HCT116 (cell line): ENCODE measurements at regions not wholly inside any gene's neighbourhood (a gene's known extent, or its start where the extent isn't known, plus 50 kb on each side); places are given as distances from the start of the nearest gene placed in this dataset.

Experiments used
- ATAC-seq: fragments of 200-7000 bp; cut with Tn5 transposase; 2 replicates; pipeline ENCODE4 v1.9.1; 2020; ENCODE audit warnings: mild to moderate bottlenecking, moderate library complexity
- BruUV-seq: library from RNA; stranded (reverse); fragments of 400-500 nt; replicated peaks from 2 replicates; lab custom pipeline; 2021; lab: Mats Ljungman, UMichigan
- CTCF ChIA-PET: fragments of 300-600 bp; sonication (Branson Sonifier 250); formaldehyde crosslinking; loops from one replicate; lab custom pipeline; 2021; ENCODE audit warnings: antibody characterized with exemption; lab: Charles Lee
- POLR2A ChIA-PET: fragments of 300-600, 350-600 bp; sonication (Branson Sonifier 250); formaldehyde crosslinking; loops from one replicate; lab custom pipeline; 2021; ENCODE audit warnings: antibody characterized with exemption; lab: Charles Lee
- RAD21 ChIA-PET, 2 experiments: fragments of 300-600 bp; sonication (Branson Sonifier 250); formaldehyde crosslinking; loops; one replicate each; lab custom pipeline; 2023; ENCODE audit warnings: low total read pairs in 2 of 2; ENCODE audit not compliant: uncharacterized antibody in 2 of 2, unreplicated experiment in 2 of 2, low non-redundant PET in 1 of 2; lab: Charles Lee
- DNase-seq: peaks from one replicate; pipeline ENCODE4 v3.0.0-alpha.2; 2010; ENCODE audit warnings: low read depth, low spot score
- H2AFZ ChIP-seq: fragments of 200-600 bp; shearing (Covaris generic), sonication (generic); 2 replicates; pipeline ENCODE4 v1.6.1; 2017; ENCODE audit warnings: low read depth, mixed run types, mixed read lengths, antibody characterized with exemption, low read length; ENCODE audit not compliant: poor library complexity, severe bottlenecking
- H3K27ac ChIP-seq: 2 replicates; pipeline ENCODE4 v1.5.1; 2012; ENCODE audit warnings: low read depth, low read length
- H3K27me3 ChIP-seq: fragments of 200-600 bp; sonication (generic); 2 replicates; pipeline ENCODE4 v1.6.1; 2016; ENCODE audit warnings: mixed run types, low read length, mixed read lengths; ENCODE audit not compliant: insufficient read depth
- H3K36me3 ChIP-seq, 2 experiments: fragments of 200-500 bp in 1 of 2; fragments of 200-600 bp in 1 of 2; sonication (Bioruptor generic) in 1 of 2; sonication (generic) in 1 of 2; 2 replicates each; pipeline versions ENCODE4 v1.5.1 to v1.6.1; 2014 to 2016; ENCODE audit warnings: low read length in 2 of 2, inconsistent platforms in 1 of 2, mixed read lengths in 1 of 2, mixed run types in 1 of 2; ENCODE audit not compliant: insufficient read depth in 2 of 2, control insufficient read depth in 1 of 2
- H3K4me1 ChIP-seq, 2 experiments: fragments of 200-600 bp in 1 of 2; sonication (generic) in 1 of 2; 2 replicates each; pipeline versions ENCODE4 v1.5.1 to v1.6.1; 2012 to 2017; ENCODE audit warnings: low read length in 2 of 2, inconsistent platforms in 1 of 2, mild to moderate bottlenecking in 1 of 2, mixed read lengths in 1 of 2, mixed run types in 1 of 2, moderate library complexity in 1 of 2; ENCODE audit not compliant: insufficient read depth in 2 of 2, control insufficient read depth in 1 of 2
- H3K4me2 ChIP-seq: fragments of 200-600 bp; sonication (generic); 2 replicates; pipeline ENCODE4 v1.6.1; 2017; ENCODE audit warnings: mixed run types, low read length, mixed read lengths
- H3K4me3 ChIP-seq, 2 experiments: fragments of 200-600 bp in 1 of 2; sonication (generic) in 1 of 2; replicated peaks in 1 of 2; 2 replicates each; pipeline ENCODE4 v1.5.1; 2011 to 2016; ENCODE audit warnings: low read length in 2 of 2, control low read depth in 1 of 2, low read depth in 1 of 2, mild to moderate bottlenecking in 1 of 2, mixed read lengths in 1 of 2, mixed run types in 1 of 2
- H3K79me2 ChIP-seq: fragments of 200-600 bp; sonication (generic); 2 replicates; pipeline ENCODE4 v1.6.1; 2017; ENCODE audit warnings: mild to moderate bottlenecking, mixed run types, low read length, moderate library complexity, mixed read lengths; ENCODE audit not compliant: insufficient read depth
- H3K9ac ChIP-seq: fragments of 200-600 bp; sonication (generic); 2 replicates; pipeline ENCODE4 v1.6.1; 2016; ENCODE audit warnings: low read length, mixed read lengths
- H3K9me2 ChIP-seq: fragments of 200-600 bp; sonication (generic), shearing (Covaris generic); 2 replicates; pipeline ENCODE4 v1.6.1; 2017; ENCODE audit warnings: mixed run types, mild to moderate bottlenecking, moderate library complexity; ENCODE audit not compliant: insufficient read depth
- H3K9me3 ChIP-seq, 2 experiments: fragments of 200-500 bp in 1 of 2; fragments of 200-600 bp in 1 of 2; sonication (Bioruptor generic) in 1 of 2; sonication (generic) in 1 of 2; 2 replicates each; pipeline ENCODE4 v1.6.1; 2014 to 2017; ENCODE audit warnings: low read length in 2 of 2, mixed read lengths in 2 of 2, inconsistent platforms in 1 of 2, low read depth in 1 of 2, mild to moderate bottlenecking in 1 of 2, mixed run types in 1 of 2, moderate library complexity in 1 of 2; ENCODE audit not compliant: control insufficient read depth in 1 of 2, insufficient read depth in 1 of 2
- H4K20me1 ChIP-seq: fragments of 200-600 bp; sonication (generic), shearing (Covaris generic); 2 replicates; pipeline ENCODE4 v1.6.1; 2017; ENCODE audit warnings: mixed run types, mild to moderate bottlenecking, moderate library complexity; ENCODE audit not compliant: insufficient read depth
- CBX3 ChIP-seq: IDR thresholded peaks from 2 replicates; pipeline ENCODE4 v1.6.1; 2012; ENCODE audit warnings: low read depth
- CEBPB ChIP-seq: IDR thresholded peaks from 2 replicates; pipeline ENCODE4 v1.6.1; 2012; ENCODE audit warnings: low read depth
- EGR1 ChIP-seq: IDR thresholded peaks from 2 replicates; pipeline ENCODE4 v1.6.1; 2012; ENCODE audit warnings: low read depth
- ELF1 ChIP-seq: IDR thresholded peaks from 2 replicates; pipeline ENCODE4 v1.6.1; 2012; ENCODE audit warnings: low read depth, borderline replicate concordance
- EZH2 ChIP-seq: fragments of 200-600 bp; sonication (generic); IDR thresholded peaks from 2 replicates; pipeline ENCODE4 v1.6.1; 2017; ENCODE audit warnings: antibody characterized with exemption, mixed run types
- EZH2phosphoT487 ChIP-seq: fragments of 200-600 bp; IDR thresholded peaks from 2 replicates; pipeline ENCODE4 v1.6.1; 2018; ENCODE audit warnings: antibody characterized with exemption, borderline replicate concordance
- FOSL1 ChIP-seq: IDR thresholded peaks from 2 replicates; pipeline ENCODE4 v1.6.1; 2012; ENCODE audit warnings: low read depth
- JUND ChIP-seq: IDR thresholded peaks from 2 replicates; pipeline ENCODE4 v1.6.1; 2012
- POLR2A ChIP-seq: IDR thresholded peaks from 2 replicates; pipeline ENCODE4 v1.7.0; 2011; ENCODE audit warnings: borderline replicate concordance; ENCODE audit not compliant: insufficient read depth, insufficient read length; ENCODE audit errors: extremely low read depth
- POLR2AphosphoS5 ChIP-seq: IDR thresholded peaks from 2 replicates; pipeline ENCODE4 v1.6.1; 2011; ENCODE audit warnings: mild to moderate bottlenecking, low read depth, low read length, moderate library complexity
- RAD21 ChIP-seq: IDR thresholded peaks from 2 replicates; pipeline ENCODE4 v1.6.1; 2012; ENCODE audit warnings: low read depth, mild to moderate bottlenecking
- SIN3A ChIP-seq: IDR thresholded peaks from 2 replicates; pipeline ENCODE4 v1.6.1; 2012; ENCODE audit warnings: low read depth
- SRF ChIP-seq: IDR thresholded peaks from 2 replicates; pipeline ENCODE4 v1.6.1; 2012; ENCODE audit warnings: low read depth
- YY1 ChIP-seq: IDR thresholded peaks from 2 replicates; pipeline ENCODE4 v1.6.1; 2011; ENCODE audit warnings: low read length, low read depth, moderate library complexity, mild to moderate bottlenecking; ENCODE audit not compliant: insufficient replicate concordance; ENCODE audit errors: extremely low read depth
- ZNF274 ChIP-seq: fragments of 200-500 bp; sonication (Bioruptor generic); IDR thresholded peaks from 2 replicates; pipeline ENCODE4 v1.6.1; 2014; ENCODE audit warnings: mild to moderate bottlenecking, low read depth, low read length, inconsistent platforms
- intact Hi-C: fragments of 100-400 bp; cut with micrococcal nuclease; formaldehyde crosslinking; loops from 2 replicates; pipeline ENCODE4 v1.10.0; 2022
- TF ChIP-seq, protein P1 (sequence below): IDR thresholded peaks from 2 replicates; pipeline ENCODE4 v1.6.1; 2012; ENCODE audit warnings: low read depth
- TF ChIP-seq, protein P2 (sequence below), 3 experiments: fragments of 200-600 bp in 1 of 3; sonication (generic) in 1 of 3; IDR thresholded peaks in 2 of 3; conservative IDR thresholded peaks in 1 of 3; 2 replicates each; pipeline ENCODE4 v1.5.1; 2012 to 2017; ENCODE audit warnings: low read depth in 2 of 3, low read length in 2 of 3, antibody characterized with exemption in 1 of 3, borderline replicate concordance in 1 of 3, control low read depth in 1 of 3, mild to moderate bottlenecking in 1 of 3, mixed read lengths in 1 of 3, mixed run types in 1 of 3, moderate library complexity in 1 of 3; ENCODE audit not compliant: insufficient read depth in 1 of 3
- TF ChIP-seq, protein P3 (sequence below): IDR thresholded peaks from 2 replicates; pipeline ENCODE4 v1.6.1; 2012

DNA sequence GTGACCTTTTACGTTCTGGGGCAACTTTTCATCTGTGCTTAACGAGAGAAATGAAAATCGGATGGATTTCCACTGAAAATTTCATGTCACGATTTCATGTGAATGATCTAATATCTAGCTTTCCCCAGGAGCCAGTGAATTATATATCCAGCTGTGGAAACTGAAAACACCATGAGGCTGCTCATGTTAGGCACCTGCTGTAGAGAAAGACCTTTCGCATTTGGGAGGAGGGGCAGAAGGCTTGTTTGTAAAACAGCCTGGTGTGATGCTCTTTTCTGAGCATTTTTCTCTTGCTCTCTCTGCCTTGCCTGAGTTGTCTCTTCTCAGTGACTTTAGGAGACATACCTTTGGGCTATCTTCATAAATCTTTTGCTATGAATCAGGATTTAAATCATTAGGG is 84.6 kb upstream of the CYP1B1 start:
- CTCF ChIA-PET = no interaction called here
- intact Hi-C loops = loop anchor here (5.0 kb wide), 1 partner anchor 112 kb away; no protein-coding TSS in a partner anchor
- Histone ChIP-seq H3K9me3 (no peaks in the 10 kb centered on the region), H3K27ac (no peak overlapping the region), H3K4me3 (no peak overlapping the region), H3K9ac (no peak overlapping the region), H4K20me1 (no peaks in the 10 kb centered on the region), H2AFZ (no peak overlapping the region), H3K9me2 (no peaks in the 10 kb centered on the region), H3K36me3 (no peaks in the 10 kb centered on the region), H3K4me1 (no peaks in the 10 kb centered on the region), H3K4me2 (no peak overlapping the region), H3K27me3 (no peaks in the 10 kb centered on the region), H3K79me2 (no peaks in the 10 kb centered on the region)
- no TSS peak for BruUV-seq
- ATAC-seq (no peak), DNase-seq (no peak)
- RAD21 ChIA-PET = no interaction called here
- TF ChIP-seq RAD21 (no peak), CEBPB (no peak), FOSL1 (no peak), ELF1 (no peak), POLR2A (no peak), ZNF274 (no peak), EGR1 (no peak), JUND (no peak), POLR2AphosphoS5 (no peak), SIN3A (no peak), YY1 (no peak), CBX3 (no peak), EZH2phosphoT487 (no peak), SRF (no peak), EZH2 (no peak)
- TF ChIP-seq, protein P1, sequence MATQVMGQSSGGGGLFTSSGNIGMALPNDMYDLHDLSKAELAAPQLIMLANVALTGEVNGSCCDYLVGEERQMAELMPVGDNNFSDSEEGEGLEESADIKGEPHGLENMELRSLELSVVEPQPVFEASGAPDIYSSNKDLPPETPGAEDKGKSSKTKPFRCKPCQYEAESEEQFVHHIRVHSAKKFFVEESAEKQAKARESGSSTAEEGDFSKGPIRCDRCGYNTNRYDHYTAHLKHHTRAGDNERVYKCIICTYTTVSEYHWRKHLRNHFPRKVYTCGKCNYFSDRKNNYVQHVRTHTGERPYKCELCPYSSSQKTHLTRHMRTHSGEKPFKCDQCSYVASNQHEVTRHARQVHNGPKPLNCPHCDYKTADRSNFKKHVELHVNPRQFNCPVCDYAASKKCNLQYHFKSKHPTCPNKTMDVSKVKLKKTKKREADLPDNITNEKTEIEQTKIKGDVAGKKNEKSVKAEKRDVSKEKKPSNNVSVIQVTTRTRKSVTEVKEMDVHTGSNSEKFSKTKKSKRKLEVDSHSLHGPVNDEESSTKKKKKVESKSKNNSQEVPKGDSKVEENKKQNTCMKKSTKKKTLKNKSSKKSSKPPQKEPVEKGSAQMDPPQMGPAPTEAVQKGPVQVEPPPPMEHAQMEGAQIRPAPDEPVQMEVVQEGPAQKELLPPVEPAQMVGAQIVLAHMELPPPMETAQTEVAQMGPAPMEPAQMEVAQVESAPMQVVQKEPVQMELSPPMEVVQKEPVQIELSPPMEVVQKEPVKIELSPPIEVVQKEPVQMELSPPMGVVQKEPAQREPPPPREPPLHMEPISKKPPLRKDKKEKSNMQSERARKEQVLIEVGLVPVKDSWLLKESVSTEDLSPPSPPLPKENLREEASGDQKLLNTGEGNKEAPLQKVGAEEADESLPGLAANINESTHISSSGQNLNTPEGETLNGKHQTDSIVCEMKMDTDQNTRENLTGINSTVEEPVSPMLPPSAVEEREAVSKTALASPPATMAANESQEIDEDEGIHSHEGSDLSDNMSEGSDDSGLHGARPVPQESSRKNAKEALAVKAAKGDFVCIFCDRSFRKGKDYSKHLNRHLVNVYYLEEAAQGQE = no peak
- TF ChIP-seq, protein P2, sequence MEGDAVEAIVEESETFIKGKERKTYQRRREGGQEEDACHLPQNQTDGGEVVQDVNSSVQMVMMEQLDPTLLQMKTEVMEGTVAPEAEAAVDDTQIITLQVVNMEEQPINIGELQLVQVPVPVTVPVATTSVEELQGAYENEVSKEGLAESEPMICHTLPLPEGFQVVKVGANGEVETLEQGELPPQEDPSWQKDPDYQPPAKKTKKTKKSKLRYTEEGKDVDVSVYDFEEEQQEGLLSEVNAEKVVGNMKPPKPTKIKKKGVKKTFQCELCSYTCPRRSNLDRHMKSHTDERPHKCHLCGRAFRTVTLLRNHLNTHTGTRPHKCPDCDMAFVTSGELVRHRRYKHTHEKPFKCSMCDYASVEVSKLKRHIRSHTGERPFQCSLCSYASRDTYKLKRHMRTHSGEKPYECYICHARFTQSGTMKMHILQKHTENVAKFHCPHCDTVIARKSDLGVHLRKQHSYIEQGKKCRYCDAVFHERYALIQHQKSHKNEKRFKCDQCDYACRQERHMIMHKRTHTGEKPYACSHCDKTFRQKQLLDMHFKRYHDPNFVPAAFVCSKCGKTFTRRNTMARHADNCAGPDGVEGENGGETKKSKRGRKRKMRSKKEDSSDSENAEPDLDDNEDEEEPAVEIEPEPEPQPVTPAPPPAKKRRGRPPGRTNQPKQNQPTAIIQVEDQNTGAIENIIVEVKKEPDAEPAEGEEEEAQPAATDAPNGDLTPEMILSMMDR (IDR thresholded peaks at IDR 0.05 in 2 of 3, conservative IDR thresholded peaks at IDR 0.05 in 1 of 3; ENCODE audit: borderline replicate concordance in 1 of 3, insufficient read depth in 1 of 3, low read depth in 2 of 3, low read length in 2 of 3) = no peak
- TF ChIP-seq, protein P3, sequence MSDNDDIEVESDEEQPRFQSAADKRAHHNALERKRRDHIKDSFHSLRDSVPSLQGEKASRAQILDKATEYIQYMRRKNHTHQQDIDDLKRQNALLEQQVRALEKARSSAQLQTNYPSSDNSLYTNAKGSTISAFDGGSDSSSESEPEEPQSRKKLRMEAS = no peak
- POLR2A ChIA-PET = no interaction called here
